Small intestine (tissue), 7 donors: ENCODE measurements at regions not wholly inside any gene's neighbourhood (a gene's known extent, or its start where the extent isn't known, plus 50 kb on each side); places are given as distances from the start of the nearest gene placed in this dataset.
A peak's percentile ranks its signal among the peaks of the same experiment; 100 is the strongest.

Source experiments
- DNase-seq, 2 donors: peaks; one replicate each; pipeline versions ENCODE4 v3.0.0 to v3.0.0-alpha.2; 2013
- FAIRE-seq: peaks from 2 replicates; lab custom pipeline; 2012; peaks lifted over from hg19 to GRCh38; lab: Jason Lieb, UNC
- H3K27ac ChIP-seq, 3 donors: one replicate each; pipeline ENCODE4 v1.5.1; 2013; ENCODE audit warnings: low read length in 2 of 3, mild to moderate bottlenecking in 2 of 3, control low read depth in 1 of 3, inconsistent platforms in 1 of 3, low read depth in 1 of 3, moderate library complexity in 1 of 3
- H3K27me3 ChIP-seq, 3 donors: one replicate each; pipeline ENCODE4 v1.6.1; 2013; ENCODE audit warnings: low read length in 3 of 3, inconsistent platforms in 1 of 3; ENCODE audit not compliant: control insufficient read depth in 3 of 3, insufficient read depth in 3 of 3
- H3K36me3 ChIP-seq, 3 donors: one replicate each; pipeline ENCODE4 v1.6.1; 2013; ENCODE audit warnings: low read length in 3 of 3, inconsistent platforms in 1 of 3, low read depth in 1 of 3, mild to moderate bottlenecking in 1 of 3, moderate library complexity in 1 of 3; ENCODE audit not compliant: control insufficient read depth in 3 of 3, insufficient read depth in 2 of 3
- H3K4me1 ChIP-seq, 3 donors: one replicate each; pipeline ENCODE4 v1.6.1; 2013; ENCODE audit warnings: low read length in 2 of 3, inconsistent platforms in 1 of 3, low read depth in 1 of 3, mild to moderate bottlenecking in 1 of 3, moderate library complexity in 1 of 3; ENCODE audit not compliant: control insufficient read depth in 3 of 3, insufficient read depth in 2 of 3
- H3K4me3 ChIP-seq, 3 donors: one replicate each; pipeline ENCODE4 v1.5.1; 2013; ENCODE audit warnings: low read length in 3 of 3, control low read depth in 1 of 3, inconsistent platforms in 1 of 3, low read depth in 1 of 3, mild to moderate bottlenecking in 1 of 3, moderate library complexity in 1 of 3
- H3K9me3 ChIP-seq, 2 donors: one replicate each; pipeline ENCODE4 v1.6.1; 2013; ENCODE audit warnings: low read depth in 1 of 2, low read length in 1 of 2; ENCODE audit not compliant: control insufficient read depth in 2 of 2, insufficient read depth in 1 of 2
- WGBS, 3 donors: extraction: QIAGEN DNeasy Blood & Tissue Kit; methylation state at CpG; one replicate each; pipeline ENCODE4 v1.1.7; 2013; 5-methylcytosine and 5-hydroxymethylcytosine counted together
- donor health status: healthy with polysubstance abuse.
- donor health status: control.
- donor health status: control.
- donor health status: Bipolar disorder and iron deficiency.
- donor health status: healthy.

DNA sequence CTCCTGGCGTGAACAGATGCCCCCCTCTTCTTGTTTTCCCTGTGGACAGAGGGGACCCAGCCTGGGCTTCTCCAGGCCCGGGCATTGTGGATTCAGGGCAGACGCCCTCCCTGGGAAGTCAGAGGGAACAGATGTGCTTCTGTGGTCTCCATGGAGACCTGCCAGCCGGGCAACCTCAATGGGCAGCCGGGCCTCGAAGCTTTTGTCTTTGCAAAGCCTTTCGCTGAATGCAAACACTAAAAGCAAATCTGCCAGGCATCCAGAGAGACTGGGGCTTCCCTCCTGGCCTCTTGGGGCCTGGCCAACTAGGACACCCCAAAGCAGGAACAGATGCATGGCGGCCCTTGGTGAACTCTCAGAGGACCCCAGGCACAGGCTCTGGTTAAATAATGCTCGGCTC lies 370.0 kb upstream of the SULF2 start:
- no peak for DNase-seq
- H3K9me3 ChIP-seq = peaks cover 0 to 8% of the 10 kb centered on the region in 2 donors
- FAIRE-seq = no peak
- H3K27me3 ChIP-seq = no peaks in the 10 kb centered on the region
- no peak overlapping the region for H3K27ac ChIP-seq
- H3K4me3 ChIP-seq = no peak overlapping the region
- no peaks in the 10 kb centered on the region for H3K4me1 ChIP-seq
- 82 to 90% (median 86%) methylated on average over 9 of the region's 9 CpGs for WGBS, 3 donors
- H3K36me3 ChIP-seq = no peaks in the 10 kb centered on the region

DNA sequence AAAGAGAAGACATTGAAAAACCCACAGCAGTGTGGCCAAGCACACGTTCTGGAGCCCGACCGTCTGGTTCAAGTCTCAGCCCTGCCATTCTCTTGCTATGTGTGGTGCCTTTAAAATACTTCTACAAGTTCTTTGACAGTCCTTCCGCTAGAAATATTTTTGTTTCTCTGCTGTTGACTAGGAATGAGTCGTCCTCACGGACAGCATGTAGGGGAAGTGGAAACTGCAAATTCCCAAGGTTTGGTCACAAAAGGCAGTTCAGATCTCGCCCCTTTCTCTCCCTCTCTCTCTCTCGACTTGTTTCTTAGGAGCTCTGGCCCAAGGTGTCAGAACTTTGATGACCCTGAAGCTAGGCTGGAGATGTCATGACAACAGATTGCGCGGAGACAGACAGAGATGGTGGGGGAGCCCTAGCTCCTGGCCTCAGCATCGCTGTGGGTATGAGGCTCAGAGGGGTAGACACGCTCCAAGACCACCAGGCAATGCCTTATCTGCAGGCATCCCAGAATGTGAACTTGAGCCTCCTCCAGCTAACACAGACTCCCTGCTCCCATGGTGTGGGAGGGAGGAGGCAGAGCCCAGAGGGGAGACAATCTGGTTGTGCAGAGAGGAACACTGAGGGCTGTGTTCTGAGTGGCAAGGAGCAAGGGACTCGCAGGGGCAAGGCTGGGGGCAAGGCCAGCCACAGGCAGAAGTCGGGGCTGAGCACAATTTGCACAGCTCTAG lies 368.9 kb upstream of the SULF2 start:
- DNase-seq (no peak), FAIRE-seq (no peak)
- Histone ChIP-seq H3K36me3 (no peaks in the 10 kb centered on the region), H3K4me3 (no peak overlapping the region), H3K9me3 (peaks cover 0 to 8% of the 10 kb centered on the region in 2 donors), H3K27me3 (no peaks in the 10 kb centered on the region), H3K27ac (no peak overlapping the region), H3K4me1 (no peaks in the 10 kb centered on the region)
- WGBS, 3 donors = 76 to 78% (median 76%) methylated on average over 14 of the region's 14 CpGs

DNA sequence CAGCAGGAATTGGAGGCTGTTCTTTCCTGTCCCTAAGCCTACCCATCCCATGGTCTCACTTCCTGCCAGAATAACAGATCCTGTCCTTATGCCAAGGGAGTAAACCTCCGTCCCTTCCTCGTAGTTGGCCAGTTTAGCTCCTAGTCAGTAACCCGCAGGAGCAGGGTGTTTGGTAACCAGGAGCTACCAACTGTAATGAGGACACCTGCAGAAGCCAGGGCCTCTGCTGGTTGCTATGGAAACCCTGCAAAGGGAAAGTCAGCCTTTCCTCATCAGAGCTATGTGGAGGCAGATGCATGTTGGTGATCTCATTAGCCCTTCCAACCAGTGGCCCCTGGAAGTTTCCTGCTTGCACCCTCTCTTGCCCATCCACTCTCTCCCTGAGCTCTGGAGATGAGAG lies 368.2 kb upstream of the SULF2 start:
- DNase-seq = peak in 1 of 2 donors; percentile 12
- no peak for FAIRE-seq
- Histone ChIP-seq H3K27me3 (no peaks in the 10 kb centered on the region), H3K4me3 (no peak overlapping the region), H3K4me1 (no peaks in the 10 kb centered on the region), H3K9me3 (peaks cover 0 to 8% of the 10 kb centered on the region in 2 donors), H3K36me3 (no peaks in the 10 kb centered on the region), H3K27ac (no peak overlapping the region)
- WGBS, 3 donors = 28 to 45% (median 31%) methylated on average over 3 of the region's 3 CpGs

DNA sequence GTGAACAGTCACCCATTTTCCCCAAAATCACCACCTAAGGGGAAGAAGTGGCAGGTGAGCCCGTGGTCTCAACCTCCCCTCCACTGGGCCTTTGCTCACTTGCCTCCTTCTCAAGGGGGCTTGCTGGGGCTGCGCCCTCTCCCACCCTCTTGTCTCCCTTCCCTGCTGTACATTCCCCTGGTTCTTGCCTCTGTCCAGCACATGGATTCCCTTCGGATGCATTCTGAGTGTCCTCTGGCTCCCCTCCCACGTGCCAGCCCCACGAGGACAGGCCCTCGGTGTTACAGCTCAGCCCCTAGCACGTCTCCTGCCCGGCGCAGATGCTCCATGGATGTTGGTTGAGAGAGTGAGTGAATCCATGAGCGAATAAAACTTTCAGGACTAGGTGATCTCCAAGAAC lies 367.8 kb upstream of the SULF2 start:
- no peak overlapping the region for H3K27ac ChIP-seq
- WGBS, 3 donors = 77 to 83% (median 80%) methylated on average over 10 of the region's 10 CpGs
- FAIRE-seq (no peak), DNase-seq (no peak)
- H3K4me3 ChIP-seq = no peak overlapping the region
- no peaks in the 10 kb centered on the region for H3K4me1 ChIP-seq
- peaks cover 0 to 8% of the 10 kb centered on the region in 2 donors for H3K9me3 ChIP-seq
- H3K27me3 ChIP-seq = no peaks in the 10 kb centered on the region
- H3K36me3 ChIP-seq = no peaks in the 10 kb centered on the region

DNA sequence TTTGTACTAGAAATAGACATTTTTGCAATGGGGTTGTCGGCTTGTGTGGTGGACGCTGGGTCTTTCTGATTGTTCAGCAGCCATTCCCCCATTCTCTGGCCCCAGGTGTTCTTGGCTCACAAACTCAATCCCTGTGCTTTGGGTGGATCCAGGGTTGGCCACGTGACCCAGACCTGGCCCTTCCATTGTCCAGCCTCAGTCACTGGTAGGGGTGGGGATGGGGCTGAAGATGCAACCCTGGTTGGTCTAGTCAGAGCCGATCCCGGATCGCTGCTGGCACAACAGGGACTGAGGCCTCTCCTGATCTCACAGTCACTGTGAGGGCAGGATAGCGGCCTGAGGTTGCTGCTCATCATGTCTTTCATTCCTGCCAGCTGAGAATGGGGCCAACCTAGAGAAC lies 365.3 kb upstream of the SULF2 start:
- DNase-seq = no peak

GRCh38 chr20:48149902-48150301 lies 364.6 kb upstream of the SULF2 start:
- DNase-seq (no peak), FAIRE-seq (no peak)
- Histone ChIP-seq H3K36me3 (no peaks in the 10 kb centered on the region), H3K4me1 (no peaks in the 10 kb centered on the region), H3K27ac (no peak overlapping the region), H3K9me3 (no peaks in the 10 kb centered on the region), H3K27me3 (no peaks in the 10 kb centered on the region), H3K4me3 (no peak overlapping the region)
- 69 to 78% (median 76%) methylated on average over 15 of the region's 15 CpGs for WGBS, 3 donors

More for the DNA sequence above, 365.3 kb upstream of the SULF2 start:
- Histone ChIP-seq H3K9me3 (no peaks in the 10 kb centered on the region), H3K27me3 (no peaks in the 10 kb centered on the region), H3K4me3 (no peak overlapping the region), H3K4me1 (no peaks in the 10 kb centered on the region), H3K27ac (no peak overlapping the region), H3K36me3 (no peaks in the 10 kb centered on the region)
- WGBS, 3 donors = 84 to 87% (median 84%) methylated on average over 7 of the region's 7 CpGs
- no peak for FAIRE-seq

DNA sequence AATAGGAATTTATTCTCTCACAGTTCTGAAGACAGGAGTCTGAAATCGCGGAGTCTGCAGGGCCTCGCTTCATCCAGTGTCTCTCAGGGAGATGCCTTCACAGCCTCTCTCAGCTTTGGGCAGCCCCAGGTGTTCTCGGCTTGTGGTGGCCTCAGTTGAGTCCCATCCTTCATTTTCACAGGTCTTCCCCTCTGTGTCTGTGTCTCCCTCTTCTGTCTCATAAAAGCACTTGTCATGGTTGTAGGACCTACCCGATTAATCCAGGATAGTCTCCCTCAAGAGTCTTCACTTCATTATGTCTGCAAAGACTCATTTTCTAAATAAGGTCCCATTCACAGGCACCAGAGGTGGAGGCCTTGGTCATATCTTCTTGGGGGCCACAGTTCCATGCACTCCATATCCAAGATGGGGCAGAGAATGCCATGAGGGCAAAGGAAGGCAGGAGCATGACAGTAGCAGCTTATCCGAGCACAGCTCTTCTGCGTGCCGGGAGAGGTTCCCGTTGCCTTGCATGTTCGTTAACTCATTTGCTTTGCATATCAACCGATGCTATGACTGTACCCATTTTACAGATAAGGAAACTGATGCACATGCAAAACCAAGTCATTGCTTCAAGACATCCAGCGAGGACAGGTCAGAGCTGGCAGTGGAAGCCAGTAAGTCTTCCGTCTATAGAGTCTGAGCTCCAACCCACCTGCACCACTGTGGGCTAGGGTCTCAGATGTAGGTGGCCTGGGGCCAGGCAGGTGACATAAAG lies 363.8 kb upstream of the SULF2 start:
- no peaks in the 10 kb centered on the region for H3K36me3 ChIP-seq
- 66 to 91% (median 90%) methylated on average over 13 of the region's 13 CpGs for WGBS, 3 donors
- no peak for DNase-seq
- no peaks in the 10 kb centered on the region for H3K9me3 ChIP-seq
- H3K27me3 ChIP-seq = no peaks in the 10 kb centered on the region
- no peaks in the 10 kb centered on the region for H3K4me1 ChIP-seq
- H3K27ac ChIP-seq = no peak overlapping the region
- no peak overlapping the region for H3K4me3 ChIP-seq
- no peak for FAIRE-seq

GRCh38 chr20:48148020-48148419 lies 362.7 kb upstream of the SULF2 start:
- DNase-seq = no peak
- Histone ChIP-seq H3K36me3 (no peaks in the 10 kb centered on the region), H3K4me3 (no peak overlapping the region), H3K27ac (no peak overlapping the region), H3K4me1 (no peaks in the 10 kb centered on the region), H3K27me3 (no peaks in the 10 kb centered on the region), H3K9me3 (no peaks in the 10 kb centered on the region)
- FAIRE-seq = no peak
- WGBS, 3 donors = 89 to 93% (median 91%) methylated on average over 3 of the region's 3 CpGs
